Dermis microvascular lymphatic vessel endothelial cell (primary cell): ENCODE measurements at regions not wholly inside any gene's neighbourhood (a gene's known extent, or its start where the extent isn't known, plus 50 kb on each side); places are given as distances from the start of the nearest gene placed in this dataset.

Experiments
- DNase-seq, 2 donors: peaks; one replicate each; pipeline versions ENCODE4 v3.0.0 to v3.0.0-alpha.2; 2010; ENCODE audit warnings: low read depth in 2 of 2

DNA sequence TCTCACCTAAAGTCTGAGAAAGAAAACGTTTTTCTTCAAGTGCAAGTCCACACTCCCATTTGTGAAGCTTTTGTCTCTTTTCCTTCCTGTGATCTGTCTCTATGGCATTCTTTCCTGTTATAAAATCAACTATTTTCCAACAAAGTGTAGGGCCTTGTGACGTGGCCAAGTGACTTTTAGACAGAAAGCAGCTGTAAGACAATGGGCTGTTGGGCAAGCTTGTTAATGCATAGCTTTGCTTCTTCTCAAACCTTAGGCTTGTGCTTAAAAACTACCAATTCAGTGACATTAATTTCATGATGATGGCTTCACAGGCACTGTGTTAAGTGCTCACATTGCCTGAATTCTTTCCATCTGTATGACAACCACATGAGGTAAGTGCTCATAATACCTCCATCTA is 83.5 kb downstream of the VCY1B start:
- no peak for DNase-seq

DNA sequence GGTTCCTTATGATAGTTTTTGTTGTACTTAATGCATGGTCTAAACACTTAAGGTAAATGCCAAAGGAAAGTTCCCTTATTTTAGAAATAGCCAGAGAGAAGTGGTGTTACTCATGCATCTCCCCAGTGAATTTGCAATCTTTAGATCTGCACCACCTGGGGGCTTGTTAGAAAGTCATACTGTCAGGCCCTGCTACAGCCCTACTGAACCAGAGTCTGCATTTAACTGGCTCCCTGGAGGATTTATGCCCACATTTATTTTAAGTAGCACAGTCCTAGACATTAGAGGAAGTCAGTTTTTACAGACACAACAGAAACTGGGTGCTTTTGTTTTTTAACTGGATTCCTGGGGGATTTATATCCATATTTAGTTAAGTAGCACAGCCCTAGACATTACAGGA is 89.6 kb downstream of the VCY1B start:
- no peak for DNase-seq

DNA sequence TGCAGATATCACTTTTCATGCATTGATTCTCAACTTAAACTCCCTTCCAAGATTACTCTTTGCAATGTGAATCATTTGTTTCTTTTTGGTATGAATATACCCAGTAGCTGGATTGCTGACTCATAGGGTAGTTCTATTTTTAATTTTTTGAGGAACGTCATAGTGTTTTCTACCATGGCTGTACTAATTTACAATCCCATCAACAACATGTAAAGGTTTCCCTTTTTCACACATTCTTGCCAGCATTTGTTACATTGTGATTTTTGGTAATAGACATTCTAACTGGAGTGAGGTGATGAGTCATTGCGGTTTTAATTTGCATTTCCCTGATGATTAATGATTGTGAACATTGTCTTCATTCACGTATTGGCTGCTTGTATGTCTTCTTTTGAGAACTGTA is 126.7 kb downstream of the VCY1B start:
- DNase-seq, result no peak

DNA sequence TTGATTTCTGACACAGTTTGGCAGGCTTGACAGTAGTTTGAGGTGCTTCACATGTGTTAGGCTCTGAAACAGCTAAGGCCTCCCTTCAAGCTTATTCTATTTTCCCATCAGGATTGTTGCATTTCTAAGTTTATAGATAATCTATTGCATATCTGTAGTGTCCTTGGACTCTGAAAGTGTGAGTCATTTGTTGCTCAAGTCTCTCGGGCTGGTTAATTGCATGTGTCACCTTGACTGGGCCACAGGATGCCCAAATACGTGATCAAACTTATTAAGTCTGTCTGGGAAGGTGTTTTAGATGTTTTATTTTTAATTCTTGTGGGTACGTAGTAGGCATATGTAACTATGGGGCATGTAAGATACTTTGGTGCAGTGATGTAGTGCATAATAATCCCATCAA is 166.0 kb downstream of the VCY1B start:
- DNase-seq, result no peak

DNA sequence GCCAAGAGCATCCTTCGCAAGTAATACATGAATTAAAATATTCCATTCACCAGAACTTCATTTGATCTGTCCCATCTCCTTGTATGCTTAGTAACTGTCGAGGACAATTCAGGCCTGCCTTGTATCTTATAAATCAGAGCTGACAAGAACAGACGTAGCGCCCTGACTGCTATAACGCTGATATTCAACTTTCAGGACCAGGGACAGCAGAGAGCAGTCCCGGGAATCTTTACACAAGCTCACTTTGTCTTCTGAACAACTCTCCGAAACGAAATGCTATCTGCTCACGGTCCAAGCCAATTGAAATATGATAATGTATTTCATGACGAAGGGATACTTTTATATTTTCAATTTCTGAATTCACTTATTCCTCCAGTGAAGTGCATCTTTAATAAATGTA is 175.7 kb downstream of the VCY1B start:
- DNase-seq, result peak in 1 of 2 donors; percentile 2

DNA sequence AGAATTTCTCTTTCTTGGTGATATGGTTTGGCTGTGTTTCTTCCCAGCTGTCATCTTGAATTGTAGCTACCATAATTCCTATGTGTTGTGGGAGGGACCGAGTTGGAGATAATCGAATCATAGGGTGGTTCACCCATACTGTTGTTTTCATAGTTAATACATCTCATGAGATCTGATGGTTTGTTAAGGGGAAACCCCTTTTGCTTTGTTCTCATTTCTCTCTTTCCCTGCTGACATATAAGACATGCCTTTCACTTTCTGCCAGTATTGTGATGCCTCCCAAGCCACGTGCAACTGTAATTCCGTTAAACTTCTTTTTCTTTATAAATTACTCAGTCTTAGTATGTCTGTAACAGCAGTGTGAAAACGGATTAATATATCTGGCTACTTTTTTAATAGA is 179.0 kb downstream of the VCY1B start:
- DNase-seq, result no peak

DNA sequence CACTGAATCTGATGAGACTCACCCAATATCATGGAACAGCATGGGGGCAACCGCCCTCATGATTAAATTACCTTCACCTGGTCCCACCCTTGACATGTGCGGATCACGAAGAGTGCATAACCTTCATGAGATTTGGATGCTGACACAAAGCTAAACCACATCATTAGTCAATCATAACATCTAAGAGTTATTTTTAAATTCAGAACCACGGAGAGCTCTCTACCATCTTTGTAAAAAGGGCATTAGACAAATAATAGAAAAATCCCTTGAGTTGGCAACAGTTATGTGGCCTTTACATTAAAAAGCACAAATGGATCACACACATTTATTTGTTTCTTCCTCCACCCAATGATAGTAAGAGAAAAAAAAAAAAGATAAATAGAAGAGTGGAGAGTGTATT is 182.2 kb downstream of the VCY1B start:
- no peak for DNase-seq

DNA sequence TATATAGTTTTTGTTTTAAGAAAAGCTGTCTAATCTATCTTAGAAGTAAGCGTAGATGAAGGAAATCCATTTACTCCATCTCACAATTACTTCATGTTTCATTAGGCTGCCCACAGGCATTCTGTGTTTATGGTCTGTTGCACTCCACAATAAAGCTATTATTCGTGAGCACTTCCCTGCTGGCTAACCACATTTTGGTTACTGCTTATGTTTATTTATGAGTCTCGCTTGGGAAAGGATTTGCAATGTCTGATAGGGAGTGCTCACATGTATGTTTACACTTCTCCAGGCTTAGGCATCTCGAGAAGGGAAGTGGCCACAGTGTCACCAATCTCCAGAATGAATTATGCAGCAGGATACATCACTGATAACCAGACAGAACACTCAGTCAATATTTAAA is 190.9 kb downstream of the VCY1B start:
- no peak for DNase-seq

DNA sequence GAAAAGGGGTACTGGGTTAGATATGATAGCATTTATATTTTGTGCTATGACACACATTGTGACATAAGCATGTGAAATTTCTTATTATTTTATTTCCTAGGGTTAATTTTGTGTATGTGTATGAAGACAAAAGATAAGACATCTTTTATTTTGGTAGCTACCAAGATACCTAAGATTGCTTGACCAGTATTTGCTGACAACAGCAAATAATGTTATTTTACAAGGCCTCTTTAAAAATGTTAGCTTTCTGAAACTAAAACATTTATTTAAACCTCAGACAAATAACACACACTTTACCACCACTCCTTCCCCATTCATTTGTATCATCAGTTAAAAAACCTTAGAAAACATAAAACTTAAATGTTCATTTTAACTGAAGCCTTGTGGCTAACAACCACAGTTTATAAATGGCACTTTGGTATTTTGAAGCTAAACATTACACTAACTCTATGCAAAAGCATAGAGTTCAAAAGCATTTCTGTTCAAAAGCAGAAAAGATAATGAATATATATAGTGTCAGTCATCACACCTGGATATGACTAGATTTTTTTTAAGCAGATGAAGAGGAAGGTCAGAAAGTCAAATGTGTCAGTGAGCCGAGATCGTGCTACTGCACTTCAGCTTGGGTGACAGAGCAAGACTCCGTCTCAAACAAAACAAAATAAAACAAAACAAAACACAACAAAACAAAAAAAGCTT is 193.0 kb downstream of the VCY1B start:
- no peak for DNase-seq

DNA sequence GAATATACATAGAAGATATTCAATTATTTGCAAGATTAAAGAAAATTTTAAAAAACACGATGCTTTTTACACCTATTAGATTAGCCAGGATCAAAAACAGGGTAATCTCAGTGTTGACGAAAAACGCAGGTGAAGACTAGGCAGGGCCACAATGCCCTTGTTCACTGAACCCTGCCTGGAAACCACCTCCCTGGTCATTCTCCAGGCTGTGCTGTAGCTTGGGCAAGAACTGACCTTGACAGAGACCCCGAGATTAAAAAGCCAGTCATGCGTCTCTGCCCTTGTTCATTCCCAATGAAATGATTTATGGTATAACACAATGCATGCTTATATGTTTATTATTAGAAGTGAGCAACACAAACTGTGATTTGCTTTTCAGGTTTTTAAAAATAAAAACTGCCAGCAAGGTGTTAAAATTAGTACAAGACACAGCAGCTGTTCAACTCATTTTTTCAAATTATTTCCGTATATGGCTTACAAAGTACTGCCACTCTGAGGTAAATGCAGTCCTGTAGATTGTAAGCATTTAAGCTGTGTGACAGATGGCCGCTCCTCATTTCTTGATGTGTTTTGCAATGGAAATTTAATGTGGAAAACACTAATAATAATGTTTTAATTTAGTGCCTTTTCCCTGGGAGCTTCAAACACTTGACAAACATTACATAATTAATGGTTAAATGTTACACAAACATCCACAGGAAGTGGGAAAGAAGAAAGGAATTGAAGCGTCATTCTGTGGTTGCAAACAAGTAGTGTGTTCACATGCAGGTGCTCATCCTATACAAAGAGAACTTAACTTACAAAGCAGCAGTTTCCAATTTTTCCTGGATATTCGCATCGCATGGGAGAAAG is 200.2 kb downstream of the VCY1B start:
- no peak for DNase-seq

DNA sequence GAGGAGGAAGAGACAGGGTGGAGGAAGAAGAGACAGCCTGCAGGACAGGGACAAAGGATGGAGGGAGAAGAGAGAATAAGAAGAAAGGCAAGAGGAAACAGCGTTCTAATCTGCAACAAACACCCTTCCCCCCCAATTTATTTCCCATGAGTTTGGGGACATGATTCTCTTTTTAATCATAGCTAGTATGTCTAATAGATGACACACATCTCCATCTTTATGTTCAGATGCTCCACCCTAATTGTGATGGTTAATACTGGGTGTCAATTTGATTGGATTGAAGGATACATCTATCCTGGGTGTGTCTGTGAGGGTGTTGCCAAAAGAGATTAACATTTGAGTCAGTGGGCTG is 200.8 kb downstream of the VCY1B start:
- no peak for DNase-seq

DNA sequence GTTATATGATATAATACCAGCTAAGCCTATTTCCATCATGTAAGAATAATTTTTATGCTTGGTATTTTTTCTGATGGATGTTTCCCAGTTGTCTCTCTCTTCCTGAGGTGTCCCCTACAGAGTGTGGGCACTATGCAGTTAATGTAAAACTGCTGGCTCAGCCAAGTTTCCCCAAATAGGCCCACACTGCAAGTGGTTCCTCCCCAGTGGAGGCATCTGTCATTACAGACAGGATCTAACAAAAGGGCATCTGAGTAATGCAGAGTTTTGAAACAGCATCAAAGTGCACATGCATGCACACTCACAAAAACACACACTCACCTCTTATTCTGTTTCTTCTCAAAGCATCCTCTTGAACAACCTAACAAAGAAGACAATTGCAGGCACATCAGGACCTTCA is 221.0 kb downstream of the VCY1B start:
- no peak for DNase-seq

DNA sequence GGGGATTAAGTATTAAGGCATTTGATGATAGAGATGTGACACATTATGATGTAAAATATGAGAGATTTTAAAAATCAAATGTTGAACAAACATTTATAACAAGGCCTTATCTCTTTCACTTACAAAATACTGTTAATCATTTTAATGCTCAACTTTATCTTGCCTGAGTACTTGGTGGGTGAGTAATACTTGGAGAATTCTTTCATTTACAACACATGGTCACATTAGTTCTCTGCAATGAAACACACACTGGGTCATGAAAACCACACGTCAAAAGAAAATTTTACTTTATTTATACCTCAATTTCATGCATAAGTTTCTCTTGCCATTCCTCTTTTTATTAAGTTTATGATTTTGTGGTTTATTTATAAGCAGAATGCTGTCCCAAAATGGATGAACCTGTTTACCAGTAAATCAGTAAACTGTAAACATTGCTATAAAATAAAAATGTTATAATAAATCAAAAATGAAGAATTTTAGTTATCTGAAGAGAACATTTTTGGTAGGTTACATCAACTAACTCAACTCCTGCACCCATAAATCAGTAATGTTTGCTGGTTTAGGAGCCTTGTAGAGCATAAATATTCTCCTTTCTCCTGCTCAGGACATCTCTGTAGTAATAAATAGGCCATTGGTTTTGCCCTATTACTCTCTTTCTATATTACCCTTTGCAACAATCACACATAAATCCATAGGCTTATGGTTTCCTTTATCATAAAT is 233.5 kb upstream of the NLGN4Y start:
- no peak for DNase-seq

DNA sequence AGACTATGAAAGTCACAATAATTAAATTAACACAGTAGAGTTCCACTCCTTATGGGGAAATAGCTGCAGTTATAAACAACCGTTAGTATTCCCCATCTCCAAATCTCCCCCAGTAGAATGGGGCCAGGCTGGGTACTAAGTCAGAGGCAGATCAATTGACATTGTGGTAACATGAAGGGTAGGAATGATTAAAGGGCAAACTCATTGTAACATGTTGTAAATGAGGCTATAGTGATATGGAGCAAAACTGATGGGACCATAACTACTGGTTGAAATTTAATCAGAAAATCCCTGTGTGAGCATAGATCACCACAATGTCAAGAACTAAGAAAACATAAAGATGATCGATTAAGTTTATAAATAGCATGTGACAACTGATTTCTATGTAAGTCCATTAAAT is 231.9 kb upstream of the NLGN4Y start:
- no peak for DNase-seq

DNA sequence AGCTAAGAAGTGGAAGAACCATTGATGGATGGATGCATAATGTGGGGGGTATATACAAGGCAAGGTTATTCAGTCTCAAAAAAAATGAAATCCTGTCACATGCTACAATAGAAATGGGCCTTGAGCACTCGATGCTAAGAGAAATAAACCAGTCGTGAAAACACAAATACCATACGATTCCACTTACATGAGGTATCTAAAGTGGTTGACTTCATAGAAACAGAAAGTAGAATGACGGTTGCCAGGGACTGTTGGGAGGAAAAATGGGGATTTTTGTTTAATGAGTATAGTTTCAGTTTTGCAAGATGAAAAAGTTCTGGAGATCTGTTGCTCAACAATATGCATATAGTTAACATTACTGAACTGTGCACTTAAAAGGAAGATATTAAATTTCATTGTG is 223.6 kb upstream of the NLGN4Y start:
- no peak for DNase-seq

DNA sequence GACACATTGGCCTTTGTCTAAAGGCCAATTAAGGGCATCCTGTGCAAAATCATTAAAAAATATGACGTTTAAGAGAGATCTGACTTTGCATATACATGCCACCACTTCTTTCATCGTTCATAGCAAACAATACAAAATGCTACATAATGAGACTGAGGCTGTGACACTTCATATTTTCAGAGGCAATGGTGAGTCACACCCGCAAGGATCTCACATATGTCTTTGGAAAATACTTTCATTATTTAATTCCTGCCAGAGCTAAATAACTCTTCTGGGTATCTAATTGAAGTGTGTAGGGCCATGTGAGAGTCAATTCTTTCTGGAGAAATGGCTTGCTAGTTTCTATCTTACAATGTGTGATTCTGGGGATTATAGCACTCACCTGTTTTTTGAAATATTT is 222.8 kb upstream of the NLGN4Y start:
- no peak for DNase-seq

DNA sequence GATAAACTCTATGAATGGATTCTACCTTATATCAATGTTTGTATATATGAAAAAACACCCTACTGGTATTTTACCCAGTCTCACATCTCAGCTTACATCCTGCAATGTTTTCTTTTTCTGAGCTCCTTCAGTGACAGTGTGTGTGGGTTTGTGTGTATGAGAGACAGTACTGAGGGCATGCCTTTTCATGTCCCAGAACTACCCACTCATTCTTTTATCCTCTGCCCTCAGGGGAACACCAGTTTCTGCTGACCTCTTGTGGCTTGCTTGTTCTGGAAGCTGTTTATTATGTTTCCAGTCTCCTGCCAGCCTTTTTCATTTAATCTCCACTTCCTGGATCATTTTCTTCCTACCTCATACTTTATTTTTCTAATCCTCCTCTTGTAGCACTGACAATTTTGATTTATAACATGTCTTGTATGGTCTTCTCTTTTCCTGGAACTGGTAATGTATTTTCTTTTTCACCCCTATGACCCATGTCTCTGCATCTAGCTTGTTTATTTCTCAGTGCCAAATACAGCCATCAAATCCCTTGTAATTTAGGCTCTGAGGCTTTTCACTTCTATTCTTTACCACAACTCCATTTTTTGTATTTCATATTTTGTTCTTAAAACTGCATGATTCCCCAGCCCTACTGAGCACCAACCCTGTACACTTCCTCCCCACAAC is 195.5 kb upstream of the NLGN4Y start:
- peak in 1 of 2 donors; percentile 24 for DNase-seq

DNA sequence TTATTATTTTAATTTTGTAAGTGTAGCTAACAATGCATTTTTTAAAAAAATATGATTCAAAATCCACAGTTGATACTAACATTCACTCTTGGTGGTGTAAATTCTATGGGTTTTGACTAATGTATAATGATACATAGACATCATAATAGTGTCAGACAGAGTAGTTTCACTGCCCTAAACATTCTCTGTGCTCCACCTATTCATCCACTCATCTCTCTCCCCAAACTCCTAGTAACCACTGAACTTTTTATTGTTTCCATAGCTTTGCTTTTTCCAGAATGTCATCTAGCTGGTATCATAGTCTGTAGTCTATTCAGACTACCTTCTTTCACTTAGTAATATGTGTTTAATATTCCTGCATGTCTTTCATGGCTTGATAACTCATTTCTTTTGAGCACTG is 194.0 kb upstream of the NLGN4Y start:
- no peak for DNase-seq

DNA sequence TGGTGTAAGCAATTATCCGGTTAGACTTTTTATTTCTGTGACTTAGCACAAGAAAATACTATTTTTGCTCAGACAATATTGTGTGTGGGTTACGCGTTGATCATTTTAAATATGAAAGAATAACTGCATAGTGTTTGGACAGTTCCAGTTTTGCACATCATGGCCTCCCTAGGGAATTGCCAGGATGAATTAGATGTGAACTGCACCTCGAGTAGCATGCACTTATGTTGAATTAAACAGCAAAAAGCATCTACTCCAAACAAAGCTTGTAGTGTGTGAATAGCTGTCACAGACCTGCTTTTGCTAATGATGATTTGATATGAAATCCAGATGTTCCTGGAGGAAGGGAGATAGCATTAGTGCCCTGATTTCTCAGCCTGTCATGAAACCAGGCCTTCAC is 184.8 kb upstream of the NLGN4Y start:
- DNase-seq, result no peak

DNA sequence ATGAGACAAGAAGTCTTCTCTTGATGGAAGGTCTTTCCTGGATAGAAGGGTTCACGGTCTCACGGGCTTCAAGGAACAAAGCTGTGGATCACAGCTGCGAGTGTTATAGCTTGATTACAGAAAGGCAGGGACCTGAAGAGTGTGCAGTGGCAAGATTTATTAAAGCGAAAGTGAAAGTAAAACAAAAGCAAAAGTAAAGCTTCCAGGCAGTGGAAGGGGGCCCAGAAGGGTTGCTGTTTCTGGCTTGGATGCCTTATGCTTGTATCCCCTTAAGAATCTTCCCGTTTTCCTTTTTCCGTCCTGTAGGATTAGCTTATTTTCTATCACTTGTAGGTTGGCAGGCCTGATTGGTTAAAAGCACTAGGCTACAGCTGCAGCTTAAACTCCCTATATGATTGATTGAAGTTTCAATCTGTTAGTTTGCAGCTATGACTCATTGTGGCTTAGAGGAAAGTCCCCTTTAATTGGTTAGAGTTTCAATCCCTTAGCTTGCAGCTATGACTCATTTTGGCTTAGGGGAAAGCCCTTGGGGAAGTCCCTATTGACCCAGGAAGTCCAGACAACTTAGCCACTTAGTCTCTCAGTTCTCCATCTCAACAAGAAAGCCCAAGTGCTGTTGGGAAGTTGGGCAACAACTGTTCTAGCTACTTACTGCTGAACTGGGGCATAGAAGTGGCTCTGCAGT is 183.7 kb upstream of the NLGN4Y start:
- DNase-seq, result peak in 1 of 2 donors; percentile 9

DNA sequence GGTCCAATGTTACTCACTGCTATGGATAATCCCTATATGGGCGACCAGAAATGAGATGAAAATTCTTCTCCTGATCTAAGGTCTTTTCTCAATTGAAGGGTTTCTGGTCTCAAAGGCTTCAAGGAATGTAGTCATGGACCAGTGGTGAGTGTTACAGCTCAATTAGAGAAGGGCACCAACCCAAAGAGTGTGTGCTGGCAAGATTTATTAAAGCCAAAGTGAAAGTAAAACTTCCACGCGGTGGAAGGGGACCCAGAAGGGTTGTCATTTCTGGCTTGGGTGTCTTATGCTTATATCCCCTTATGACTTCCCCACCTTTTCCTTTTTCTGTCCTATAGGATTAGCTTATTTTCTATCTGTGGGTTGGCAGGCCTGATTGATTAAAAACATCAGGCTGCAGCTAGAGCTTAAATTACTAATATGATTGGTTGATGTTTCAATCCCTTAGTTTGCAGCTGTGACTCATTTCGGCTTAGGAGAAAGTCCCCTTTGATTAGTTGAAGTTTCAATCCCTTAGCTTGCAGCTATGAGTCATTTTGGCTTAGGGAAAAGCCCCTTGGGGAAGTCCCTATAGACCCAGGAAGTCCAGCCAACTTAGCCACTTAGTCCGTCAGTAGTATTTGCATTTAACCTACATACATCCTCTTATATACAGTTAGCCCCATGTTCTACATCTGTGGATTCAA is 179.5 kb upstream of the NLGN4Y start:
- no peak for DNase-seq
